ENCODE measurements at regions not wholly inside any gene's neighbourhood (a gene's known extent, or its start where the extent isn't known, plus 50 kb on each side); places are given as distances from the start of the nearest gene placed in this dataset.

GRCh38 chr5:83834306-83834705, 113.7 kb upstream of the HAPLN1 start:
- no peak for ATAC-seq
- Histone ChIP-seq H3K4me1 (no peaks in the 10 kb centered on the region), H3K27ac (no peak overlapping the region), H3K36me3 (no peaks in the 10 kb centered on the region), H3K27me3 (no peaks in the 10 kb centered on the region), H3K9me3 (no peaks in the 10 kb centered on the region), H3K4me3 (no peak overlapping the region)
- TF ChIP-seq CTCF (IDR thresholded peaks at IDR 0.05), result no peak
- WGBS, 2 donors, result 65 to 81% methylated on average over 5 of the region's 5 CpGs
- DNase-seq, result no peak
- FAIRE-seq, result no peak
- intact Hi-C loops (cut with DNase I), result no loop called here

- intact Hi-C loops (cut with DNase I), result no loop called here
Measured at GRCh38 chr5:83831834-83832233, 111.2 kb upstream of the HAPLN1 start.

GRCh38 chr5:83827111-83827557, 106.5 kb upstream of the HAPLN1 start:
- FAIRE-seq, result no peak
- no peak overlapping the region for H3K27ac ChIP-seq
- no peak for TF ChIP-seq CTCF (IDR thresholded peaks at IDR 0.05)

More at GRCh38 chr5:83831834-83832233, 111.2 kb upstream of the HAPLN1 start:
- Histone ChIP-seq H3K27ac (no peak overlapping the region), H3K9me3 (no peaks in the 10 kb centered on the region), H3K4me3 (no peak overlapping the region), H3K36me3 (no peaks in the 10 kb centered on the region), H3K27me3 (no peaks in the 10 kb centered on the region), H3K4me1 (no peaks in the 10 kb centered on the region)
- no peak for TF ChIP-seq CTCF (IDR thresholded peaks at IDR 0.05)
- no peak for ATAC-seq
- 64 to 77% methylated on average over 1 of the region's 1 CpG for WGBS, 2 donors
- FAIRE-seq, result no peak
- DNase-seq, result no peak

GRCh38 chr5:83817591-83817990, 96.9 kb upstream of the HAPLN1 start:
- no peaks in the 10 kb centered on the region for H3K9me3 ChIP-seq
- no peak overlapping the region for H3K4me3 ChIP-seq
- intact Hi-C loops (cut with DNase I), result no loop called here
- DNase-seq, result no peak
- H3K27ac ChIP-seq, result no peak overlapping the region
- no peaks in the 10 kb centered on the region for H3K4me1 ChIP-seq
- no peaks in the 10 kb centered on the region for H3K27me3 ChIP-seq
- WGBS, 2 donors, result 69 to 75% methylated on average over 1 of the region's 1 CpG
- H3K36me3 ChIP-seq, result no peaks in the 10 kb centered on the region
- no peak for ATAC-seq
- FAIRE-seq, result no peak
- TF ChIP-seq CTCF (IDR thresholded peaks at IDR 0.05), result no peak

More at GRCh38 chr5:83827111-83827557, 106.5 kb upstream of the HAPLN1 start:
- Histone ChIP-seq H3K4me1 (no peaks in the 10 kb centered on the region), H3K4me3 (no peak overlapping the region), H3K27me3 (no peaks in the 10 kb centered on the region), H3K36me3 (no peaks in the 10 kb centered on the region), H3K9me3 (no peaks in the 10 kb centered on the region)
- DNase-seq, result no peak
- 25 to 33% methylated on average over 1 of the region's 1 CpG for WGBS, 2 donors
- intact Hi-C loops (cut with DNase I), result no loop called here
- peak in 1 of 4 donors; percentile 16 for ATAC-seq

- Histone ChIP-seq H3K36me3 (no peaks in the 10 kb centered on the region), H3K4me3 (no peak overlapping the region), H3K27ac (no peak overlapping the region), H3K27me3 (no peaks in the 10 kb centered on the region), H3K4me1 (no peaks in the 10 kb centered on the region), H3K9me3 (no peaks in the 10 kb centered on the region)
- no peak for FAIRE-seq
- 26 to 42% methylated on average over 2 of the region's 2 CpGs for WGBS, 2 donors
- no peak for DNase-seq
- intact Hi-C loops (cut with DNase I), result no loop called here
- ATAC-seq, result no peak
- TF ChIP-seq CTCF (IDR thresholded peaks at IDR 0.05), result no peak
Measured at GRCh38 chr5:83815661-83816060, 95.0 kb upstream of the HAPLN1 start.

All from pancreas (tissue), 10 donors.